ENCODE measurements at regions not wholly inside any gene's neighbourhood (a gene's known extent, or its start where the extent isn't known, plus 50 kb on each side); places are given as distances from the start of the nearest gene placed in this dataset.

DNA sequence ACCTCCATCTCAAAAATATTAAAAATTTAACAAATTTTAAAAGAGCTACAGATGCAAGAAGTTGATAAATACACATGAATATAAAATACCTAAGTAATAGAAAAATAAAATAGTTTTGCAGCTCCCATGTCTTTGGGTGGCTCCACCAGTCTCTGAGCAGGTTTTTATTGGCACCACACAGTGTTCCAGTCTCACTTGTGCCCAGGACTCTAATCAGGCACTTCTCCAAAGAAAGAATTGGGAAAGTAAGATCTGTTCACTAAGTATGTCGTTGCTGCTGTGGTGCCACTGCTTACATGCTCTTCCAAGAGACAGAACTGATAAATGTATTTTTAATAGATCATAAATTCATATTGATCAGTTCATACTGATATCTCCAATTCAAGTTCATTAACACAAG lies 92.5 kb upstream of the ABI3BP start:
- TF ChIP-seq POLR2AphosphoS5 (IDR thresholded peaks at IDR 0.05; ENCODE audit: borderline replicate concordance, low read depth, low read length), result no peak
- no peak for TF ChIP-seq EZH2 (IDR thresholded peaks at IDR 0.05)

All from SK-N-MC (cell line).